Stimulated activated CD8-positive, alpha-beta memory T cell treated with anti-CD3 and anti-CD28 coated beads, Interleukin-15, amount 100 ng/mL, for 4 hours (primary cell): ENCODE measurements at regions not wholly inside any gene's neighbourhood (a gene's known extent, or its start where the extent isn't known, plus 50 kb on each side); places are given as distances from the start of the nearest gene placed in this dataset.
"Not testable (repeated sequence)": the region's sequence is repeated elsewhere in the genome, so short reads cannot be mapped to it uniquely, and the experiment has no call there.

Experiments
- DNase-seq, 2 donors: peaks; one replicate each; pipeline ENCODE4 v3.0.0-alpha.2; 2020; ENCODE audit warnings: low read depth in 2 of 2

GRCh38 chr6:22184371-22184770 lies 112.5 kb downstream of the PRL start:
- DNase-seq, result no peak

- no peak for DNase-seq
These were observed 106.9 kb downstream of the PRL start for GRCh38 chr6:22189946-22190345.

GRCh38 chr6:22194188-22194921 lies 102.5 kb downstream of the PRL start:
- no peak for DNase-seq

- DNase-seq, result no peak
These were observed 97.1 kb downstream of the PRL start for GRCh38 chr6:22199771-22200170.

GRCh38 chr6:22204153-22204552 lies 92.7 kb downstream of the PRL start:
- DNase-seq, result no peak

- DNase-seq, result no peak
These were observed 91.6 kb downstream of the PRL start for GRCh38 chr6:22205266-22205665.

- DNase-seq, result no peak
These were observed 90.7 kb downstream of the PRL start for GRCh38 chr6:22206106-22206505.

GRCh38 chr6:22208026-22208425 lies 88.8 kb downstream of the PRL start:
- DNase-seq, result no peak

- DNase-seq, result no peak
These were observed 82.5 kb downstream of the PRL start for GRCh38 chr6:22214314-22214713.

GRCh38 chr6:22215474-22215873 lies 81.4 kb downstream of the PRL start:
- DNase-seq, result not testable (repeated sequence)

- no peak for DNase-seq
These were observed 78.4 kb downstream of the PRL start for GRCh38 chr6:22218410-22218809.

- DNase-seq, result no peak
These were observed 76.9 kb downstream of the PRL start for GRCh38 chr6:22219925-22220324.

GRCh38 chr6:22221211-22221610 lies 75.6 kb downstream of the PRL start:
- no peak for DNase-seq

GRCh38 chr6:22221630-22222029 lies 75.2 kb downstream of the PRL start:
- no peak for DNase-seq

GRCh38 chr6:22222469-22222868 lies 74.4 kb downstream of the PRL start:
- no peak for DNase-seq

- DNase-seq, result no peak
These were observed 68.8 kb downstream of the PRL start for GRCh38 chr6:22227824-22228610.

- no peak for DNase-seq
These were observed 65.8 kb downstream of the PRL start for GRCh38 chr6:22231050-22231449.

- no peak for DNase-seq
These were observed 65.2 kb downstream of the PRL start for GRCh38 chr6:22231616-22232015.

GRCh38 chr6:22236626-22237414 lies 60.0 kb downstream of the PRL start:
- no peak for DNase-seq
